ENCODE measurements at regions not wholly inside any gene's neighbourhood (a gene's known extent, or its start where the extent isn't known, plus 50 kb on each side); places are given as distances from the start of the nearest gene placed in this dataset.
A peak's percentile ranks its signal among the peaks of the same experiment; 100 is the strongest.

- no peak for DNase-seq
Measured at GRCh38 chr15:87628311-87628710, 628.2 kb downstream of the NTRK3 start.

DNA sequence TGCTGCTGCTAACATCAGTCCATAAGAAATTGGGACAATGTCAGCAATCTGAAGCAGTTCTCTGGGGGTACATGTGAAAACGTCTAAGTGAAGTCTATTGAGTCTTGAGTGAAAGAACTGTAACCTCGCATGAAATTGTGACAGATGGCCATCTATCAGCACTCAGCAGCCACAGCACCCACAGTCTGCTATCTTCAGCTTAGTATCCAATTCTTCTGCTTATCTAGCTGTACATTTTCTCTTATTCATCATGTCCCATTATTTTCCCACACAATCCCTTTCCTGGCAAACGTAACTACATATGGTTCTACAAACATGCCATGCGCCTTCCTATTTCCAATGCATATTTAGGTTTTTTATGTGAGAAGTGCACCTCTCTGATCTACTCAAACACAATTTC lies 629.7 kb downstream of the NTRK3 start:
- no peak for DNase-seq

- DNase-seq = peak in 1 of 5 experiments; percentile 7
Measured at GRCh38 chr15:87623832-87624231, 632.7 kb downstream of the NTRK3 start.

- DNase-seq = no peak
Measured at GRCh38 chr15:87620393-87620792, 636.1 kb downstream of the NTRK3 start.

DNA sequence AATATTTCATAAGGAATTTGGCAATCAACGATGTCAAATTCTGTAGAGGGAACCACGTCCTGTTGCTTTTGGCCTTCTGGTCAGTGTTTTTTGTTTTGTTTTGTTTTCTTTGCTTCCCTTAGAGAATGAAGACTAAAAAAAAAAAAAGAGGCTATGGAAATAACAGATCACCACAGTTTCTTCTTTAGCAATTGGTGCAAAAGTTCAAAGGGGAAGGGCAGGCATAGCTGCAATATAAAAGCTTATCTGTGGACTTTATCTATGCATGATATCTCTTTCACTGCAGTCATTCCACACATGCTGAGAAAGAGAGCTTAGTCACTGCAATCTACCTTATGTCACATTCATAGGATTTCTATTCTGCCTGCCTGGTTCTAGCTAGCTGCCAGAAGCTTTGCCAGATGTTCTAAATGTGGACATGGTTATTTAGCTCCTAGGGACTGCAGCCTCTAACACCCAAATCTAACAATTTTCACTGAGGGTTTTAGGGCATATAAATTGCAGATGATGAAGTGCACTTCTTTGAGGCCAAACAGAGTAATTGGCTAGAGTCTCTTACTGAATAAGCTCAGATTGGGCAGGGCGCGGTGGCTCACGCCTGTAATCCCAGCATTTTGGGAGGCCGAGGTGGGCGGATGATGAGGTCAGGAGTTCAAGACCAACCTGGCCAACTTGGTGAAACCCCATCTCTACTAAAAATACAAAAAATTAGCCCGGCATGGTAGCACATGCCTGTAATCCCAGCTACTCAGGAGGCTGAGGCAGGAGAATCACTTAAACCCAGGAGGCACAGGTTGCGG lies 637.2 kb downstream of the NTRK3 start:
- DNase-seq = peak in 1 of 5 experiments; percentile 56

DNA sequence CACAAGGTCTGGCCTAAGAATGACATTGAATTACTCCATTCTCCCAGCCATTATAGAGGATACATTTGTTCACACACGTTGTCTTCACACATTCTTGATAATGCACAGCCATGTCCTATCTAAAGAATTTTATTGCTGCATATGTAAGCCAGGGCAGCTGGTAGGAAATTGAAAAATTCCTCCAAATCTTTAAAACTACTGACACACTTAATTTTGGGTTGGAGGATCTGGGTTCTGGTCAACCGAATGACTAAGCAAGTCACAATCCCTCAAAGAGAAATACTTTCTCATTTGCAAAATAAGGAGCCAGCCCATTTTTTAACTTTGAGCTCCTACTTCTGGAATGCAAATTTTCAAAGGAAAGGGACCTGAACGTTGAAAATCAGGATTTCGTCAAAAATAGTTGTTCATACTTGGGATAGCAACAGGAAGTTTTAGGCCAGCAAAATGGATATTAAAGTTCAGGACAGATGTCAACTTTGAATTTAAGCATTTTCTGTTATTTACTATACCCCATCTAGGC lies 638.3 kb downstream of the NTRK3 start:
- DNase-seq = no peak

DNA sequence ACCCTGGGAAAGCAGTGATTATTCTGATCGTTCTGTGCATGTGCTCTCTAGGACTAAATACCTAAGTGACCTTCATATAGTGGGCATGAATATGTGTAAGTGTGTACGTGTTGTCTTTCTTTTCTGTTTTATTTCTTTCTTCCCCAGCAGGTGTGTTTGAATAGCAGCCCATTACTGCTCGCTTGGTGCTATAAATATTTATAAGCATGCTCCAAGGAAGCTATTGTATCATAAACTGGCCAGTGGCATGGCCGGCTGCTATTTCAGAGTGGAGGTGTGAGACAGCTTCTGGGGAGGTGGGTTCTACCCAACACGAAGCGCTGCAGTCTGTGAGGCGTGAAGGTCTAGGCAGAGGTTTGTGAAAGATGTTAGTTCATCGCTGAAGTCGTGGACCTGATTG lies 641.8 kb downstream of the NTRK3 start:
- no peak for DNase-seq

GRCh38 chr15:87610366-87610765 lies 646.2 kb downstream of the NTRK3 start:
- no peak for DNase-seq

DNA sequence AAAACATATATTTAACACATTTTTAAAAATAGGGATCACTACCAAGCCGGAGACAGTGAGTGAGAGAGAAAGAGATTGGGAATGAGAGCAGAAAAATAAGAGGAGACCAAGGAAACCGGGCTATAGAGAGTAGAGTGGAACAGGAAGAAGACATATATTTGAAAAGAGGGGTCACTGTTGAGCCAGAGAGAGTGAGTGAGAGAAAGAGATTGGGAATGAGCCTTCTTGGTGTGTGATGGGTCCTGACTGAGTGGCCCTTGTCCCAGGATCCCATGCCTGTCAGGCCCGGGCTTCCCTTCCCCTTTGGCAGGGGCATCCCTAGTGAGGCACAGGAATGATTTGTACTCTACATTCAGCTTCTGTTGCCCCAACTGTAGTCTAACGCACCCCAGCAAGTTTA lies 646.6 kb downstream of the NTRK3 start:
- DNase-seq = no peak

DNA sequence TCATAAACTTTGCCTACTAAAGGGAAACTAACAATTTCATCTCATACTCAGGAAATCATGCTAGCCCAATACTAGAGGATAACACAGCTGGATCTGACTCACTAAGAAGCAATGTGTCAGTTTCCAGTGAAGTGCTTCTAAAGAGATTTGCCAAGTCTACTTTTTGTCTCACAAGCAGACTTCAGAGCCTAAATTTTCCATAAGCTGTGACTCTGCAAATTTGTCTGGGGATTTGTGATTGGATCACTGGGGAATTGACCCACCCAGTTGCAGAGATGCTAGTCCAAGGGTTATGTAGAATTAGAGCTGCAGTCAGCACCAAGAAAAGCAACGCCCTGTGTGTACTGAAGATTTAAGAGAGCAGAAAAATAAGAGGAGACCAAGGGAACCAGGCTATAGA lies 647.1 kb downstream of the NTRK3 start:
- no peak for DNase-seq

GRCh38 chr15:87608238-87609028 lies 648.1 kb downstream of the NTRK3 start:
- DNase-seq = no peak

DNA sequence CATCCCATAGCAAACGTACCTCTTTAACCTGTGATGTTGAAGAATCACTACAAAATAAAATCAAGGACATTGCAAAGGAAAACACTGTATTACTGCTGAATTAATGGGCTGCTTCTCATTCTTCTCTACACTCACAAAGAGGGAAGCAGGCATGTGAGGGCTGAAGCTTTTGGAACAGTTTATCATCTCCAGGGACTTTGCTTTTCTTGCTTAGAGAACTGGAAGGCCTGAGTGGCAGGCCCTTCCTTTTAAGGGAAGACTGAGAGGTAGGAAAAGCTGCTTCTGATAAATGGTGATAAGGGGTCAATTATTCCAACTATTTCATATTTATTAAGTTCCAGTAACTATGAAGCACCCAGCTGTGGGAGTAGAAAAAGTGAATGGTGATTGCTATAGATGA lies 649.6 kb downstream of the NTRK3 start:
- no peak for DNase-seq

- DNase-seq = peak in 1 of 5 experiments; percentile 49
Measured at GRCh38 chr15:87604857-87605446, 651.6 kb downstream of the NTRK3 start.

DNA sequence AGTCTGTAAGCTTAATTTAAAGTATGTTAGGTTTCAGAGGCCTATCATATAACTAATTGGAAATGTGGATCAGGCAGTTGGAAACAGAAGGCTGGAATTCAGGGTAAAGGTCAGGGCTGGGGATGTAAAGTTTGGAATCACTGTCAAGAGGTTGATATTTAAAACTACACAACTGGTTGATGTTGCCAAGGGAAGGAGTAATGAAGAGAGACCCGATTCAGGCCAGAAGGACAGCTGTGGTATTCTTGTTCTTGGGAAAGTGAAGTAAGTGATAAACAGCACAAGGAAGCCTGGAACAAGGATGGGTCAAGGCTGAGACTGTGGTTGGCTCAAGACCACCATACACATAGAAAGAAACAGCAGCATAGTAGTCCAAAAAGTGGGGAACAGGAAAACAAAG lies 654.2 kb downstream of the NTRK3 start:
- DNase-seq = no peak

- DNase-seq = no peak
Measured at GRCh38 chr15:87599616-87600015, 656.9 kb downstream of the NTRK3 start.

GRCh38 chr15:87597346-87598052 lies 659.0 kb downstream of the NTRK3 start:
- peak in 2 of 5 experiments; percentile 8 to 94 for DNase-seq

DNA sequence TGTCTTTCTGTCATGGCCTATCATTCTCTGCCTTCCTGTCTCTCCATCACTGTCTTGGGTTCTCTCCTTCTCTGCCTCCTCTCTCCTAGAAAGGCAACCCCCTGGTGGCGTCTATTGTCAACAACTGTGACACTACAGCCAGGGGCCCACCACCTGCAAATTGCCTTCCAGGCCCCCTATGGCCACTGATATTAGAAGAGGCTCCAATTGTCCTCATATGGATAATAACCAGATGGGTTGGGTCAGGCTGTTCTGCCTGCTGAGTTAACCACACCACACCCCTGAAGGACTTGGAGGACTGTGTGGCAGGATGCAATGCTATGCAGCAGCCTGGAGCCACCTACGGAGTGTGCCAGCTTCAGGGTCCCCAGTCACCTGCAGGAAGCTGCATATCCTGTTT lies 665.0 kb downstream of the NTRK3 start:
- DNase-seq = no peak

DNA sequence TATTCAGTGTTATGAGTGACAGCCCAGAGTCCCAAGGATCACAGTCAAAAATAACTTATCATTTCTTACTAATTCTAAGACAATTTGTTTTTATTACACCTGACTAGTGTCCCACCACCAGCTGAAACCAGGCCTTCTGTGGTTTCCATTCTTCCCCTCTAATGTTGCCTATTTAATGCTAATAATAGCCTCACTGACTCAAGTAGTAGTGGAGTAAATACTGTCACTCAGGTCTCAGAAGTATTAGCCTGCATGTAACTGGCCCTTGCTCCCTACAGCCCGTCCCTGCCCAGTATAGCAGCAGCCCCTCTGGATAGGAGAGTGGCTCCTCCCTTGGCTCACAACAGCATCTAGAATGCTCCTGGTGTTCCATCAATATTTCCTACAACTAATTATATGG lies 665.5 kb downstream of the NTRK3 start:
- DNase-seq = no peak

DNA sequence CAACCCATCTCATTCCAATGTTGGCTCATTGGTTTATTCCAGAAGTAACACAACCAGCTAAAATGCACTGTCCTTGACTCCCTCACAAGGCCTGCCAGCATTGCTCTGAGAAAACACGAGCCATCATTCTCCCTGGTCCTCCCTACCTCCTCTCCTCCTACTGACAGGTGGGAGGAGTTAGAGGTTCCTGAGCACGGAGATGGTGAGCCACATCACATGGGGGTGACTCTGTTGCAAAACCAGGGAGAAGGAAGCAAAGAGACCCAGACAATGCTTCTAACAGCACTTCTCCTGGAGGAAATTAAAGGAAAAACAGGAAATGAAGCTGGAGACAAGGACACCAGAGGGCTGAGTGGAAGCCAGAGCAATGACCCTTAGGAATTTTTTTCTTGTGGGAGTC lies 667.4 kb downstream of the NTRK3 start:
- DNase-seq = no peak

- DNase-seq = no peak
Measured at GRCh38 chr15:87582169-87582568, 674.4 kb downstream of the NTRK3 start.

GRCh38 chr15:87579537-87579936 lies 677.0 kb downstream of the NTRK3 start:
- no peak for DNase-seq

- DNase-seq = no peak
Measured at GRCh38 chr15:87578776-87579175, 677.8 kb downstream of the NTRK3 start.

GRCh38 chr15:87577336-87577735 lies 679.2 kb downstream of the NTRK3 start:
- no peak for DNase-seq
